ENCODE measurements at regions not wholly inside any gene's neighbourhood (a gene's known extent, or its start where the extent isn't known, plus 50 kb on each side); places are given as distances from the start of the nearest gene placed in this dataset.

- no peaks in the 10 kb centered on the region for H3K36me3 ChIP-seq (ENCODE audit: insufficient read depth, low read length, poor library complexity, severe bottlenecking)
- H3K27ac ChIP-seq (ENCODE audit: low read depth, low read length, poor library complexity, severe bottlenecking): no peak overlapping the region
- H3K4me3 ChIP-seq (ENCODE audit: low read depth, low read length, poor library complexity, severe bottlenecking): no peak overlapping the region
- ChIA-PET CTCF (no interaction called here), POLR2A (ENCODE audit: low non-redundant PET) (no interaction called here)
- TF ChIP-seq, protein P1, sequence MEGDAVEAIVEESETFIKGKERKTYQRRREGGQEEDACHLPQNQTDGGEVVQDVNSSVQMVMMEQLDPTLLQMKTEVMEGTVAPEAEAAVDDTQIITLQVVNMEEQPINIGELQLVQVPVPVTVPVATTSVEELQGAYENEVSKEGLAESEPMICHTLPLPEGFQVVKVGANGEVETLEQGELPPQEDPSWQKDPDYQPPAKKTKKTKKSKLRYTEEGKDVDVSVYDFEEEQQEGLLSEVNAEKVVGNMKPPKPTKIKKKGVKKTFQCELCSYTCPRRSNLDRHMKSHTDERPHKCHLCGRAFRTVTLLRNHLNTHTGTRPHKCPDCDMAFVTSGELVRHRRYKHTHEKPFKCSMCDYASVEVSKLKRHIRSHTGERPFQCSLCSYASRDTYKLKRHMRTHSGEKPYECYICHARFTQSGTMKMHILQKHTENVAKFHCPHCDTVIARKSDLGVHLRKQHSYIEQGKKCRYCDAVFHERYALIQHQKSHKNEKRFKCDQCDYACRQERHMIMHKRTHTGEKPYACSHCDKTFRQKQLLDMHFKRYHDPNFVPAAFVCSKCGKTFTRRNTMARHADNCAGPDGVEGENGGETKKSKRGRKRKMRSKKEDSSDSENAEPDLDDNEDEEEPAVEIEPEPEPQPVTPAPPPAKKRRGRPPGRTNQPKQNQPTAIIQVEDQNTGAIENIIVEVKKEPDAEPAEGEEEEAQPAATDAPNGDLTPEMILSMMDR (conservative IDR thresholded peaks at IDR 0.05; ENCODE audit: low read depth, low read length): no peak
- TF ChIP-seq EZH2 (IDR thresholded peaks at IDR 0.05; ENCODE audit: borderline replicate concordance, low read depth, low read length, poor library complexity, severe bottlenecking): no peak
- DNase-seq (ENCODE audit: low spot score): no peak
- H3K9me3 ChIP-seq (ENCODE audit: low read depth, low read length, poor library complexity, severe bottlenecking): no peaks in the 10 kb centered on the region
- no peaks in the 10 kb centered on the region for H3K4me1 ChIP-seq (ENCODE audit: insufficient read depth, low read length, poor library complexity, severe bottlenecking)
- H3K27me3 ChIP-seq (replicated peaks; ENCODE audit: insufficient read depth, low read depth, low read length, poor library complexity): peaks cover 4% of the 10 kb centered on the region
- intact Hi-C loops (cut with micrococcal nuclease; ENCODE audit: unreplicated experiment): no loop called here
- no TSS peak for BruUV-seq (replicated peaks)
These were observed 360.5 kb downstream of the SHANK2 start for GRCh38 chr11:70891844-70892380.

DNA sequence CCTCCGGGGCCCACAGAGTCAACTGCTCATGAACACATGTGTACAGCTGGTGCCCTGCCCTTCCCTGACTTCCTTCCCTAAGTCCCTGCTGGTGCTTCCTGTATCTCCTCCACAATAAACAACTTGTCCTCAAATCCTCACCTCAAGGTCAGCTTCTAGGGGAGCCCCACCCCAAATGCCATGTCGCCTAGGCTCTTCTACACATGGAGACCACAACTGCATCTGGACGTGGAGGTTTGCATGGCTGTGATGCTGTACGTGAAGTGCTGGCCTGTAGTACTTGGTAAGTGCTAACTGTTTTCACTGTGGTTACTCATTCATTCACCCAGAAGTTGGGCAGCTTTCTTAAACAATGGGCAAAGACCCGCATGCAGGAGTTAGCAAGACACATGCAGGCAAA lies 359.5 kb downstream of the SHANK2 start:
- POLR2A ChIA-PET (ENCODE audit: low non-redundant PET): no interaction called here
- BruUV-seq (replicated peaks): no TSS peak
- intact Hi-C loops (cut with micrococcal nuclease; ENCODE audit: unreplicated experiment): no loop called here
- peaks cover 4% of the 10 kb centered on the region for H3K9me3 ChIP-seq (ENCODE audit: low read depth, low read length, poor library complexity, severe bottlenecking)
- H3K4me3 ChIP-seq (ENCODE audit: low read depth, low read length, poor library complexity, severe bottlenecking): no peak overlapping the region
- DNase-seq (ENCODE audit: low spot score): no peak
- no peaks in the 10 kb centered on the region for H3K36me3 ChIP-seq (ENCODE audit: insufficient read depth, low read length, poor library complexity, severe bottlenecking)
- CTCF ChIA-PET: no interaction called here
- TF ChIP-seq EZH2 (IDR thresholded peaks at IDR 0.05; ENCODE audit: borderline replicate concordance, low read depth, low read length, poor library complexity, severe bottlenecking): no peak
- TF ChIP-seq, protein P1 (conservative IDR thresholded peaks at IDR 0.05; ENCODE audit: low read depth, low read length): no peak
- H3K27me3 ChIP-seq (replicated peaks; ENCODE audit: insufficient read depth, low read depth, low read length, poor library complexity): no peaks in the 10 kb centered on the region
- H3K27ac ChIP-seq (ENCODE audit: low read depth, low read length, poor library complexity, severe bottlenecking): no peak overlapping the region
- no peaks in the 10 kb centered on the region for H3K4me1 ChIP-seq (ENCODE audit: insufficient read depth, low read length, poor library complexity, severe bottlenecking)

DNA sequence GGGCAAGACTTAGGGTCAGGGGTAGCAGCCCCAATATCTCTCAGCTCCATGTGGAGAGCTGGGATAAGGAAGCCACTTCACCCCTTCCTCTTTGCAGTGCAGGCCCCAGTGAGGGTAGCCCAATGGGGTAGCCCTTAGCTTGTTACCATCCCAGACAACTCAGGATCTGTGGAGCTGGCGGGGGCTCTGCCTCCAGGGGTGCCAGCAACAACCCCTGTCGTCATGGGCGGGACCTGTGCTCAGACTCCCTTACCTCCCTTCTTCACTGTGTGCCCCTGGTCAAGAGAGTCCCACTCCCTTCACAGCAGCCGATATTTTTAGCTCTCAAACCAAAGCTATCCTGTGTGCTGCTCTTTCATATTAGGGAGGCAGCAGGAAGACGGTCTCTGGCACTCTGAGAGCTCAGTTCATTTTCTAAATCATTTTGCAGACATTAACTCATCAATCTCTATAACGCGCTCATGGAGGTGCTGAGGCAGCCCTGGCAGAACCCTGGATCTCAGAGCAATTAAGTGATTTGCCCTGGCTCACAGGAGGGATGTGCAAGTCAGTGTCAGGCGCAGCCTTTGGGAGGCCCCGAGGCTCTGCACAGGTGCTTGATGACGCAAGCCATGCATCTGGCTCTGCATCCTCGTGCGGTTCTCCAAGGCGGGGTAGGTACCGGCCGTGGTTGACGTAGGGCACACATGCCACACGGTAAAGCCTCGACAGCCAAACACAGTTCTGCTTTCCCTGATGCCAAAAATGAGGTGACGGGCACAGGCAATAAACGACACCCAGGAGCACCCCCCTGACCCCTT lies 357.6 kb downstream of the SHANK2 start:
- Histone ChIP-seq H3K4me3 (ENCODE audit: low read depth, low read length, poor library complexity, severe bottlenecking) (no peak overlapping the region), H3K36me3 (ENCODE audit: insufficient read depth, low read length, poor library complexity, severe bottlenecking) (no peaks in the 10 kb centered on the region), H3K9me3 (ENCODE audit: low read depth, low read length, poor library complexity, severe bottlenecking) (peaks cover 4% of the 10 kb centered on the region), H3K4me1 (ENCODE audit: insufficient read depth, low read length, poor library complexity, severe bottlenecking) (no peaks in the 10 kb centered on the region), H3K27me3 (replicated peaks; ENCODE audit: insufficient read depth, low read depth, low read length, poor library complexity) (no peaks in the 10 kb centered on the region), H3K27ac (ENCODE audit: low read depth, low read length, poor library complexity, severe bottlenecking) (no peak overlapping the region)
- no peak for DNase-seq (ENCODE audit: low spot score)
- no peak for TF ChIP-seq EZH2 (IDR thresholded peaks at IDR 0.05; ENCODE audit: borderline replicate concordance, low read depth, low read length, poor library complexity, severe bottlenecking)
- TF ChIP-seq, protein P1 (conservative IDR thresholded peaks at IDR 0.05; ENCODE audit: low read depth, low read length): no peak
- ChIA-PET POLR2A (ENCODE audit: low non-redundant PET) (no interaction called here), CTCF (no interaction called here)
- no TSS peak for BruUV-seq (replicated peaks)
- intact Hi-C loops (cut with micrococcal nuclease; ENCODE audit: unreplicated experiment): no loop called here

Measured in A673 (cell line).